ENCODE measurements at regions not wholly inside any gene's neighbourhood (a gene's known extent, or its start where the extent isn't known, plus 50 kb on each side); places are given as distances from the start of the nearest gene placed in this dataset.

- Histone ChIP-seq H3K4me1 (no peaks in the 10 kb centered on the region), H3K4me3 (no peak overlapping the region), H3K36me3 (no peaks in the 10 kb centered on the region), H3K27me3 (peaks cover 9% of the 10 kb centered on the region), H3K9me3 (no peaks in the 10 kb centered on the region), H3K27ac (no peak overlapping the region)
- no peak for ATAC-seq
- TF ChIP-seq POLR2AphosphoS5 (IDR thresholded peaks at IDR 0.05) (no peak), EP300 (IDR thresholded peaks at IDR 0.05) (no peak), POLR2A (IDR thresholded peaks at IDR 0.05) (no peak)
- TF ChIP-seq, protein P1, sequence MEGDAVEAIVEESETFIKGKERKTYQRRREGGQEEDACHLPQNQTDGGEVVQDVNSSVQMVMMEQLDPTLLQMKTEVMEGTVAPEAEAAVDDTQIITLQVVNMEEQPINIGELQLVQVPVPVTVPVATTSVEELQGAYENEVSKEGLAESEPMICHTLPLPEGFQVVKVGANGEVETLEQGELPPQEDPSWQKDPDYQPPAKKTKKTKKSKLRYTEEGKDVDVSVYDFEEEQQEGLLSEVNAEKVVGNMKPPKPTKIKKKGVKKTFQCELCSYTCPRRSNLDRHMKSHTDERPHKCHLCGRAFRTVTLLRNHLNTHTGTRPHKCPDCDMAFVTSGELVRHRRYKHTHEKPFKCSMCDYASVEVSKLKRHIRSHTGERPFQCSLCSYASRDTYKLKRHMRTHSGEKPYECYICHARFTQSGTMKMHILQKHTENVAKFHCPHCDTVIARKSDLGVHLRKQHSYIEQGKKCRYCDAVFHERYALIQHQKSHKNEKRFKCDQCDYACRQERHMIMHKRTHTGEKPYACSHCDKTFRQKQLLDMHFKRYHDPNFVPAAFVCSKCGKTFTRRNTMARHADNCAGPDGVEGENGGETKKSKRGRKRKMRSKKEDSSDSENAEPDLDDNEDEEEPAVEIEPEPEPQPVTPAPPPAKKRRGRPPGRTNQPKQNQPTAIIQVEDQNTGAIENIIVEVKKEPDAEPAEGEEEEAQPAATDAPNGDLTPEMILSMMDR (IDR thresholded peaks at IDR 0.05), result no peak
- WGBS, 2 donors (ENCODE audit: low coverage in 1 of 2), result 92% methylated on average over 2 of the region's 2 CpGs; no CpG with 5 or more reads in 1 of the 2 donors
These were observed 183.2 kb upstream of the KYNU start for GRCh38 chr2:142694282-142694681.

- no peaks in the 10 kb centered on the region for H3K4me1 ChIP-seq
- TF ChIP-seq EP300 (IDR thresholded peaks at IDR 0.05), result no peak
- TF ChIP-seq, protein P1 (IDR thresholded peaks at IDR 0.05), result no peak
- no peak for TF ChIP-seq POLR2A (IDR thresholded peaks at IDR 0.05)
- no peak for TF ChIP-seq POLR2AphosphoS5 (IDR thresholded peaks at IDR 0.05)
- no peak overlapping the region for H3K4me3 ChIP-seq
- H3K9me3 ChIP-seq, result no peaks in the 10 kb centered on the region
- H3K27me3 ChIP-seq, result peaks cover 9% of the 10 kb centered on the region
- WGBS, 2 donors (ENCODE audit: low coverage in 1 of 2), result 67 to 80% methylated on average over 3 to 4 of the region's 4 CpGs
- no peaks in the 10 kb centered on the region for H3K36me3 ChIP-seq
- ATAC-seq, result no peak
- H3K27ac ChIP-seq, result no peak overlapping the region
These were observed 184.1 kb upstream of the KYNU start for GRCh38 chr2:142693171-142693950.

DNA sequence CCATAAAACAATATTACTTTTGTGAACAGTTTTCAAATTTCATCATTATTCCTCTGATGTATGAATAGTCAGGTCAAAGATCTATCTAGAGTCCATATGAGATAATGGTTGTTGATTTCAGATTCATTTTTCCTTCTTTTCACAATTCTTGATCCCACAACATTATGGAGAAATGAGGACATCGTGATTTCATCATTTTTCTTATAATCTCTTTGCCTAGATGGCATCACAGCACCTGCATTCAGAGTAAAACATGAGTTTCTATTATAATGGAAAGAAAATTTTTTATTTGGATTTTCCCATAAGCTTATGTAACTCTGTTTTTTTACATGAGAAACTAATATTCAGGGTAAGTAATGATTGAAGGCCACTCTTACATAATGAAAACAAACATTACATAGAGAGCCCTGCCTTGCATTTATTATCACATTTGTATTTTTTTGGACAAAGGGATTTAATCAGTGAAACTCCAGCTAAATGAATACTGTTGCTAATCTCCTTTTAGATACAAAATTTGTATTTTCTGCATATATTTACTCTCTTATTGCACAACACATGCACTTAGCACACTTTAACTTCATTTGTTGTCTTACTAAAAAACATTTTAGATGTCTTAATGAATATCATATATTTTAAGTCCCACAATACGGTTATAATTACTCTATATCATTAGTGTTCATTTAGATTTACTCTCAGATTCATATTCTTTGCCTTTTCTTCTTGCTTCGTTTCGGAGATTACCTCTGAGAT is 188.4 kb upstream of the KYNU start:
- no peaks in the 10 kb centered on the region for H3K4me1 ChIP-seq
- H3K36me3 ChIP-seq, result no peaks in the 10 kb centered on the region
- whole genome bisulfite sequencing, 2 donors (ENCODE audit: low coverage in 1 of 2), result 82 to 86% methylated on average over 3 to 4 of the region's 4 CpGs
- no peak for ATAC-seq
- H3K9me3 ChIP-seq, result no peaks in the 10 kb centered on the region
- peaks cover 6% of the 10 kb centered on the region for H3K27me3 ChIP-seq
- TF ChIP-seq POLR2AphosphoS5 (IDR thresholded peaks at IDR 0.05) (no peak), EP300 (IDR thresholded peaks at IDR 0.05) (no peak), POLR2A (IDR thresholded peaks at IDR 0.05) (no peak)
- TF ChIP-seq, protein P1 (IDR thresholded peaks at IDR 0.05), result no peak
- H3K4me3 ChIP-seq, result no peak overlapping the region
- no peak overlapping the region for H3K27ac ChIP-seq

GRCh38 chr2:142687509-142687908 is 190.0 kb upstream of the KYNU start:
- Histone ChIP-seq H3K4me1 (no peaks in the 10 kb centered on the region), H3K27ac (no peak overlapping the region), H3K36me3 (no peaks in the 10 kb centered on the region), H3K9me3 (no peaks in the 10 kb centered on the region), H3K27me3 (no peaks in the 10 kb centered on the region), H3K4me3 (no peak overlapping the region)
- TF ChIP-seq POLR2AphosphoS5 (IDR thresholded peaks at IDR 0.05), result no peak
- TF ChIP-seq, protein P1 (IDR thresholded peaks at IDR 0.05), result no peak
- no peak for TF ChIP-seq EP300 (IDR thresholded peaks at IDR 0.05)
- TF ChIP-seq POLR2A (IDR thresholded peaks at IDR 0.05), result no peak
- no peak for ATAC-seq
- 58 to 59% methylated on average over 5 of the region's 5 CpGs for whole genome bisulfite sequencing, 2 donors (ENCODE audit: low coverage in 1 of 2)
